ENCODE measurements at regions not wholly inside any gene's neighbourhood (a gene's known extent, or its start where the extent isn't known, plus 50 kb on each side); places are given as distances from the start of the nearest gene placed in this dataset.
"Not testable (repeated sequence)": the region's sequence is repeated elsewhere in the genome, so short reads cannot be mapped to it uniquely, and the experiment has no call there.

GRCh38 chr10:5288359-5288758 lies 76.4 kb upstream of the UCN3 start:
- Histone ChIP-seq H3K4me2 (ENCODE audit: low read depth, low read length) (no peak overlapping the region), H3F3A (ENCODE audit: insufficient read depth, low read length) (no peaks in the 10 kb centered on the region), H3K4me1 (ENCODE audit: low read length) (peaks cover 25% of the 10 kb centered on the region), H4K20me1 (ENCODE audit: insufficient read depth, low read length) (no peaks in the 10 kb centered on the region), H3K9me3 (replicated peaks; ENCODE audit: insufficient read depth, low read length) (no peaks in the 10 kb centered on the region), H3K4me3 (ENCODE audit: low read length) (no peak overlapping the region), H3K27ac (ENCODE audit: low read length) (no peak overlapping the region), H3K27me3 (replicated peaks; ENCODE audit: insufficient read depth, low read length) (no peaks in the 10 kb centered on the region), H3K9ac (ENCODE audit: low read length) (no peak overlapping the region), H3K79me2 (ENCODE audit: low read length) (no peaks in the 10 kb centered on the region), H3K9me2 (replicated peaks; ENCODE audit: insufficient read depth, low read length) (no peaks in the 10 kb centered on the region), H3K36me3 (replicated peaks; ENCODE audit: insufficient read depth, low read length) (no peaks in the 10 kb centered on the region), H2AFZ (ENCODE audit: low read length) (no peak overlapping the region)
- no peak for DNase-seq
- TF ChIP-seq CTCF (IDR thresholded peaks at IDR 0.05; ENCODE audit: low read length) = no peak
- no peak for TF ChIP-seq EZH2phosphoT487 (IDR thresholded peaks at IDR 0.05; ENCODE audit: low read length)
- no peak for TF ChIP-seq EZH2 (optimal IDR thresholded peaks at IDR 0.05; ENCODE audit: low read depth, low read length)

GRCh38 chr10:5289228-5289627 lies 75.5 kb upstream of the UCN3 start:
- H3K9ac ChIP-seq (ENCODE audit: low read length); H3K4me2 ChIP-seq (ENCODE audit: low read depth, low read length); H3K9me3 ChIP-seq (replicated peaks; ENCODE audit: insufficient read depth, low read length); H3K79me2 ChIP-seq (ENCODE audit: low read length); DNase-seq; H3K27me3 ChIP-seq (replicated peaks; ENCODE audit: insufficient read depth, low read length); H2AFZ ChIP-seq (ENCODE audit: low read length); H3K4me3 ChIP-seq (ENCODE audit: low read length); H3K27ac ChIP-seq (ENCODE audit: low read length); H3K36me3 ChIP-seq (replicated peaks; ENCODE audit: insufficient read depth, low read length); H3F3A ChIP-seq (ENCODE audit: insufficient read depth, low read length); H4K20me1 ChIP-seq (ENCODE audit: insufficient read depth, low read length); H3K9me2 ChIP-seq (replicated peaks; ENCODE audit: insufficient read depth, low read length): not testable (repeated sequence)
- peaks cover 17% of the 10 kb centered on the region for H3K4me1 ChIP-seq (ENCODE audit: low read length)

- Histone ChIP-seq H3K27me3 (replicated peaks; ENCODE audit: insufficient read depth, low read length) (no peaks in the 10 kb centered on the region), H3K9me2 (replicated peaks; ENCODE audit: insufficient read depth, low read length) (no peaks in the 10 kb centered on the region), H2AFZ (ENCODE audit: low read length) (0 out of 2 replicates have a peak overlapping the region, but pooled peaks have one; percentile 7), H3K27ac (ENCODE audit: low read length) (no peak overlapping the region), H3K4me1 (ENCODE audit: low read length) (peaks cover 12% of the 10 kb centered on the region), H4K20me1 (ENCODE audit: insufficient read depth, low read length) (no peaks in the 10 kb centered on the region), H3K79me2 (ENCODE audit: low read length) (no peaks in the 10 kb centered on the region), H3K4me2 (ENCODE audit: low read depth, low read length) (peak overlapping the region; percentile 17; the same call in 1 of the 2 replicates), H3K9me3 (replicated peaks; ENCODE audit: insufficient read depth, low read length) (no peaks in the 10 kb centered on the region), H3K36me3 (replicated peaks; ENCODE audit: insufficient read depth, low read length) (no peaks in the 10 kb centered on the region), H3K4me3 (ENCODE audit: low read length) (no peak overlapping the region), H3K9ac (ENCODE audit: low read length) (no peak overlapping the region), H3F3A (ENCODE audit: insufficient read depth, low read length) (no peaks in the 10 kb centered on the region)
- peak; percentile 46 for DNase-seq
- no peak for TF ChIP-seq CTCF (IDR thresholded peaks at IDR 0.05; ENCODE audit: low read length)
- no peak for TF ChIP-seq EZH2 (optimal IDR thresholded peaks at IDR 0.05; ENCODE audit: low read depth, low read length)
- no peak for TF ChIP-seq EZH2phosphoT487 (IDR thresholded peaks at IDR 0.05; ENCODE audit: low read length)
Observed at GRCh38 chr10:5291501-5292195, 73.1 kb upstream of the UCN3 start.

- Histone ChIP-seq H3K27ac (ENCODE audit: low read length) (no peak overlapping the region), H3K9me3 (replicated peaks; ENCODE audit: insufficient read depth, low read length) (no peaks in the 10 kb centered on the region), H3K9me2 (replicated peaks; ENCODE audit: insufficient read depth, low read length) (no peaks in the 10 kb centered on the region), H2AFZ (ENCODE audit: low read length) (0 out of 2 replicates have a peak overlapping the region, but pooled peaks have one; percentile 7), H4K20me1 (ENCODE audit: insufficient read depth, low read length) (no peaks in the 10 kb centered on the region), H3K4me2 (ENCODE audit: low read depth, low read length) (peak overlapping the region; percentile 17; the same call in 1 of the 2 replicates), H3K9ac (ENCODE audit: low read length) (no peak overlapping the region), H3K36me3 (replicated peaks; ENCODE audit: insufficient read depth, low read length) (no peaks in the 10 kb centered on the region), H3K27me3 (replicated peaks; ENCODE audit: insufficient read depth, low read length) (no peaks in the 10 kb centered on the region), H3K4me3 (ENCODE audit: low read length) (no peak overlapping the region), H3K79me2 (ENCODE audit: low read length) (no peaks in the 10 kb centered on the region), H3F3A (ENCODE audit: insufficient read depth, low read length) (peaks cover 4% of the 10 kb centered on the region; the same call in 1 of the 2 replicates), H3K4me1 (ENCODE audit: low read length) (peaks cover 18% of the 10 kb centered on the region)
- TF ChIP-seq EZH2 (optimal IDR thresholded peaks at IDR 0.05; ENCODE audit: low read depth, low read length) (no peak), EZH2phosphoT487 (IDR thresholded peaks at IDR 0.05; ENCODE audit: low read length) (no peak), CTCF (IDR thresholded peaks at IDR 0.05; ENCODE audit: low read length) (no peak)
- no peak for DNase-seq
Observed at GRCh38 chr10:5292196-5292735, 72.5 kb upstream of the UCN3 start.

GRCh38 chr10:5292970-5293369 lies 71.8 kb upstream of the UCN3 start:
- not testable (repeated sequence) for H3K79me2 ChIP-seq (ENCODE audit: low read length); H3F3A ChIP-seq (ENCODE audit: insufficient read depth, low read length); H3K4me2 ChIP-seq (ENCODE audit: low read depth, low read length); H4K20me1 ChIP-seq (ENCODE audit: insufficient read depth, low read length); H3K27me3 ChIP-seq (replicated peaks; ENCODE audit: insufficient read depth, low read length); H3K4me3 ChIP-seq (ENCODE audit: low read length); H3K27ac ChIP-seq (ENCODE audit: low read length); H3K9me3 ChIP-seq (replicated peaks; ENCODE audit: insufficient read depth, low read length); H2AFZ ChIP-seq (ENCODE audit: low read length); DNase-seq; H3K36me3 ChIP-seq (replicated peaks; ENCODE audit: insufficient read depth, low read length); H3K9ac ChIP-seq (ENCODE audit: low read length); H3K9me2 ChIP-seq (replicated peaks; ENCODE audit: insufficient read depth, low read length)
- peaks cover 25% of the 10 kb centered on the region for H3K4me1 ChIP-seq (ENCODE audit: low read length)
